HAP-1 (cell line): ENCODE measurements at regions not wholly inside any gene's neighbourhood (a gene's known extent, or its start where the extent isn't known, plus 50 kb on each side); places are given as distances from the start of the nearest gene placed in this dataset.

Source experiments
- DNase-seq, 2 experiments: peaks; one replicate each; pipeline ENCODE4 v3.0.0-alpha.2; 2016 to 2020; ENCODE audit warnings: low spot score in 2 of 2
- H3K27me3 ChIP-seq: fragments of 250-450 bp; sonication (Bioruptor Pico); 2 replicates; pipeline ENCODE4 v1.5.1; 2020; ENCODE audit warnings: low read depth, mild to moderate bottlenecking, moderate library complexity
- H3K36me3 ChIP-seq: fragments of 250-450 bp; sonication (Bioruptor Pico); replicated peaks from 2 replicates; pipeline ENCODE4 v1.5.1; 2020; ENCODE audit warnings: mild to moderate bottlenecking
- H3K4me1 ChIP-seq: fragments of 250-450 bp; sonication (Bioruptor Pico); 2 replicates; pipeline ENCODE4 v1.5.1; 2020; ENCODE audit warnings: mild to moderate bottlenecking
- H3K4me3 ChIP-seq: fragments of 250-450 bp; sonication (Bioruptor Pico); 2 replicates; pipeline ENCODE4 v1.5.1; 2020; ENCODE audit warnings: mild to moderate bottlenecking, moderate library complexity
- H3K9me3 ChIP-seq: fragments of 250-450 bp; sonication (Bioruptor Pico); 2 replicates; pipeline ENCODE4 v1.5.1; 2020; ENCODE audit warnings: mild to moderate bottlenecking, moderate library complexity
- in situ Hi-C: fragments of 300-500 bp; cut with MboI; formaldehyde crosslinking; loops from 3 replicates; pipeline ENCODE4 v1.14.3; 2020; ENCODE audit warnings: low sequenced_read_pairs, inconsistent platforms, mixed read lengths

DNA sequence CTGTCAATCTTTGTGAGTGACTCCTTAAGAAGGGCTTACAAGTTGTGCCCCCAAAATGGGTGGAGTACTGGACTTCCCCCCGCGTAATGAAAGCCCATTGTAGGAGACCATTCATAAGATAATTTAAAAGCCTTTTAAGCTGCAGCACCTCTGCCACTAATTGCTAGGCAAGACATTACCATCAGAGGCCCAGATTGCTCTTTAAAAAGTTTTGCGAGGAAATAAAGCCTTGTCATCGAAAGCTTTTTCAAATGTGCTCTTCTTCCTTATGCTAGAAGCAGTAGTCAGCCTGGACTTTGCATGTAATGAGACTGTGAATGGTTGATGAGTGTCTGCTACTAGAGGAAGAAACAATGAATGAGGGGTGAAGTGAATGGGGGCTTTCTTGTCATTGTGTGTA is 345.3 kb upstream of the CDH2 start:
- Histone ChIP-seq H3K27me3 (no peaks in the 10 kb centered on the region), H3K9me3 (no peaks in the 10 kb centered on the region), H3K4me1 (peaks cover 12% of the 10 kb centered on the region), H3K36me3 (no peaks in the 10 kb centered on the region), H3K4me3 (no peak overlapping the region)
- peak; percentile 70 to 86 for DNase-seq
- in situ Hi-C loops, result no loop called here

DNA sequence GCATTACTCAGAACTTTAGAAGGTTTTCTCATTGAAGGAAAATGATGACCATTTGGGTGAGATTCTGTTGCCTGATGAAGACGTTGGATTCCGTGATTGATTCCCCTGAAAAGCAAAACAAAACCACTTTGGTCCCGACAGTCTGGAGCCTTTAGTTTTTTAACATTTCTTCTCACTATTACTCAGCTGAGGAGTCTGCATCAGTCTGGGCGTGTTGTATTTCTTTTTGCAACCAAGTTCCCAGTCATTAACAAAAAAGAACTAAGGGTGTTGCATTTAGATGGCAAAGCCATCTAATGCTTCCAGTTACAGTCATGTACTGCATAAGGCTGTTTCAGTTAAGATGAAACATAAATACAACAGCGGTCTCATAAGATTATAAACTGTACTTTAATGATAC is 343.1 kb upstream of the CDH2 start:
- Histone ChIP-seq H3K4me3 (no peak overlapping the region), H3K9me3 (no peaks in the 10 kb centered on the region), H3K27me3 (no peaks in the 10 kb centered on the region), H3K4me1 (peaks cover 12% of the 10 kb centered on the region), H3K36me3 (no peaks in the 10 kb centered on the region)
- DNase-seq, result no peak
- in situ Hi-C loops, result no loop called here

GRCh38 chr18:28514699-28515098 is 337.8 kb upstream of the CDH2 start:
- DNase-seq, result no peak
- no peaks in the 10 kb centered on the region; the same call in 1 of the 2 replicates for H3K36me3 ChIP-seq
- no peaks in the 10 kb centered on the region for H3K27me3 ChIP-seq
- no peaks in the 10 kb centered on the region for H3K9me3 ChIP-seq
- no peak overlapping the region for H3K4me3 ChIP-seq
- no peaks in the 10 kb centered on the region for H3K4me1 ChIP-seq
- in situ Hi-C loops, result no loop called here

DNA sequence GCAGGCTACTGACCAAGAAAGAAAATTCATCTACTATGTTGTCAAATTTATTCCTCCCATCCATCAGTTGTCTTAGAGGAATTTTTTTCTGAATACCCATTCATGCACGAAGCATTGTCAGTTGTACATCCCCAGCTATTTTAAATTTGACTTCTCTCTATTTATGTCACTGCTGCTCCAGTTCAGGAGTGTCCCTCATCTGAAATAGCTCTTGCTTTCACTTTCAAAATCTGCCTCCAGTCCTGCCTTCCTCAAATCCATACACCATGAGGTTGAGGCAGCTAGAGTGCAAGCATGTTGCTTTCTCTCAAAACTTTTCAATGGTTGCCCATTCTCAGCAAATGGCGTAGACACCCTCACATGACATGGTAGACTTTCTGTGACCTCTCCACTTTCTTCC is 335.4 kb upstream of the CDH2 start:
- no peaks in the 10 kb centered on the region; the same call in 1 of the 2 replicates for H3K36me3 ChIP-seq
- H3K4me1 ChIP-seq, result no peaks in the 10 kb centered on the region
- no peak for DNase-seq
- no peak overlapping the region for H3K4me3 ChIP-seq
- no peaks in the 10 kb centered on the region for H3K9me3 ChIP-seq
- no peaks in the 10 kb centered on the region for H3K27me3 ChIP-seq
- in situ Hi-C loops, result no loop called here

DNA sequence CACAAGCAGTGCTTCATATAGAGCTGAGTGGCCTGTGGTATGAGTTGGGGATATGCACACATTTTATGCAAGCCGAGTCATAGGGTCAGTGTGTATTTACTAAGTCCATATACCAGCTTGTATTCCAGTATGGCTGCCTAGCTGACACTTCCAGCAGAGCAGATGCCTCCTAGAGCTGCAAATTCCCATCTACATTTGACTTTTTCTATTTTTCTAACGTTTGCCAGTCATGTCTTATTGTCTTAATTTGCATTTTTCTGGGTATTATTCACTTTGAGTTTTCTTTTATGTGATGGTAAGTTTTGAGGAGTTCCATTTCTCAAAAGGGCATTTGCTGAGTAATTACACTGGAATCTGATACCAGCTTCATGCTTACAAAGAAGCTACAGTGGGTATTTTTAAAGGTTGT is 334.5 kb upstream of the CDH2 start:
- no peak overlapping the region for H3K4me3 ChIP-seq
- in situ Hi-C loops, result no loop called here
- H3K9me3 ChIP-seq, result no peaks in the 10 kb centered on the region
- H3K36me3 ChIP-seq, result no peaks in the 10 kb centered on the region; the same call in 1 of the 2 replicates
- no peaks in the 10 kb centered on the region for H3K4me1 ChIP-seq
- DNase-seq, result no peak
- H3K27me3 ChIP-seq, result no peaks in the 10 kb centered on the region

- H3K36me3 ChIP-seq, result no peaks in the 10 kb centered on the region; the same call in 1 of the 2 replicates
- no peak overlapping the region for H3K4me3 ChIP-seq
- no peaks in the 10 kb centered on the region for H3K9me3 ChIP-seq
- DNase-seq, result no peak
- in situ Hi-C loops, result no loop called here
- H3K4me1 ChIP-seq, result no peaks in the 10 kb centered on the region
- H3K27me3 ChIP-seq, result no peaks in the 10 kb centered on the region
Observed at GRCh38 chr18:28510210-28510609, 333.3 kb upstream of the CDH2 start.

DNA sequence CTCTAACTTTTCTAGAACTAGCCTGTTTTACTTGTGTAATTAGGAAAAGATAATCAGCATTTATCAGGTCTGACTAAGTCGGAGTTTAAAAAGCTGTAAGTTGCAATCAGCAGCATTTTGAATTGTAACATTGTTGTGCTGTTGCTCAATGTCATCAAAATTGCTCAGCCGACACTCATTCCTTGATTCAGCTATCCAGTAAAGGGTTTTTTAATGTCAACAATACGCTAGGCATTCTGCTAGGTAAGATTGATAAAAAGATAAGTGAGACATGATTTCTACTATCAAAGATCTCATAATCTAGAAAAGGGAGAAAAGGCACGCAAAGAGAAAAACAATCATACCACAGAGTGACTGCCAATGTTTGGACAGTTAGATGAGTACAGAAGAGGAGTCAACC is 327.1 kb upstream of the CDH2 start:
- in situ Hi-C loops, result no loop called here

GRCh38 chr18:28494151-28494550 is 317.2 kb upstream of the CDH2 start:
- no peak for DNase-seq
- in situ Hi-C loops, result no loop called here
- no peaks in the 10 kb centered on the region for H3K27me3 ChIP-seq
- H3K4me1 ChIP-seq, result no peaks in the 10 kb centered on the region
- H3K36me3 ChIP-seq, result no peaks in the 10 kb centered on the region
- no peaks in the 10 kb centered on the region for H3K9me3 ChIP-seq
- H3K4me3 ChIP-seq, result no peak overlapping the region

More for the DNA sequence above, 327.1 kb upstream of the CDH2 start:
- Histone ChIP-seq H3K9me3 (no peaks in the 10 kb centered on the region), H3K27me3 (no peaks in the 10 kb centered on the region), H3K4me3 (no peak overlapping the region), H3K4me1 (no peaks in the 10 kb centered on the region; the same call in 1 of the 2 replicates), H3K36me3 (no peaks in the 10 kb centered on the region)
- no peak for DNase-seq

- H3K36me3 ChIP-seq, result no peaks in the 10 kb centered on the region
- H3K9me3 ChIP-seq, result no peaks in the 10 kb centered on the region
- no peaks in the 10 kb centered on the region for H3K4me1 ChIP-seq
- DNase-seq, result no peak
- no peaks in the 10 kb centered on the region for H3K27me3 ChIP-seq
- in situ Hi-C loops, result no loop called here
- H3K4me3 ChIP-seq, result no peak overlapping the region
Observed at GRCh38 chr18:28485918-28486317, 309.0 kb upstream of the CDH2 start.

GRCh38 chr18:28485210-28485801 is 308.4 kb upstream of the CDH2 start:
- no peaks in the 10 kb centered on the region for H3K4me1 ChIP-seq
- DNase-seq, result no peak
- no peaks in the 10 kb centered on the region for H3K27me3 ChIP-seq
- no peaks in the 10 kb centered on the region for H3K36me3 ChIP-seq
- in situ Hi-C loops, result no loop called here
- H3K9me3 ChIP-seq, result no peaks in the 10 kb centered on the region
- no peak overlapping the region for H3K4me3 ChIP-seq

DNA sequence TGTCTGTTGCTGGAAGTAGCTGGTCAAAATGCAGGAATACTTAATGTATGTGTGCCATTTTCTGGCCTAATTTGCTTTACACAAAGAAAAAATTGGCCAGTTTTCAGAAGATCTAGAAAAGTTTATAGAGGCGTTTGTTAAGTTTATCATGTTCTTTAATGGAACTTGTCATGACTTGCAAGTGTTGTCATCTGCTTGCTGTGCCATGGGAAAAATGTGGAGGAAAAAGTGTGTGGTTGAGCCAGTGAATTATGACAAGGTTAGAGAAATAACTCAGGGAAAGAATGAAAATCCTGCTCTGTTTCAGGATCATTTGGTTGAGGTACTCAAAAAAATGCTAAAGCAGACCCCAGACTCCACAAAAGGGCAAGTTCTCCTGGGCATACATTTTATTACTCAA is 301.6 kb upstream of the CDH2 start:
- H3K4me1 ChIP-seq, result no peaks in the 10 kb centered on the region
- in situ Hi-C loops, result no loop called here

DNA sequence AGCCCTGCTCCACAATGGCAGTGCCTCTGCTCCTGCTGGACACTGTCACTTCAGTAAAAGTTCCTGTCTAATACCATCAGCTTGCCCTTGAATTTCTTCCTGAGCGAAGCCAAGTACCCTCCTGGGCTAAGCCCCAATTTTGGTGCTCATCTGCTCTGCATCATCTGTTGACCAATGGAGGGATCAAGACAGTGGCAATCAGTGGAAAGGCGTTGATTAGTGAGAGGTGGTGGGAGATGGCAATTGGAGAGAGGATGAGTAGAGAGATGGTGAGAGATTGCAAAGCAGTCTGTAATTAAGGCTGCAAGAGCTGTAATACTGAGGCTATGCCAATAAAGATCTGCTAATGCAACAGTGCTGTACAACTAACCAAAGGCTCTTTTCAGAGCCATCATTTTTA is 299.4 kb upstream of the CDH2 start:
- in situ Hi-C loops, result no loop called here
- DNase-seq, result no peak
- no peaks in the 10 kb centered on the region for H3K36me3 ChIP-seq
- H3K9me3 ChIP-seq, result no peaks in the 10 kb centered on the region
- no peak overlapping the region for H3K4me3 ChIP-seq
- no peaks in the 10 kb centered on the region for H3K27me3 ChIP-seq
- H3K4me1 ChIP-seq, result no peaks in the 10 kb centered on the region

More for the DNA sequence above, 301.6 kb upstream of the CDH2 start:
- H3K9me3 ChIP-seq, result no peaks in the 10 kb centered on the region
- H3K4me3 ChIP-seq, result no peak overlapping the region
- H3K36me3 ChIP-seq, result no peaks in the 10 kb centered on the region
- no peak for DNase-seq
- H3K27me3 ChIP-seq, result no peaks in the 10 kb centered on the region

GRCh38 chr18:28469946-28470345 is 293.0 kb upstream of the CDH2 start:
- Histone ChIP-seq H3K36me3 (no peaks in the 10 kb centered on the region), H3K27me3 (no peaks in the 10 kb centered on the region), H3K4me1 (no peaks in the 10 kb centered on the region), H3K9me3 (no peaks in the 10 kb centered on the region), H3K4me3 (no peak overlapping the region)
- in situ Hi-C loops, result no loop called here
- DNase-seq, result no peak

DNA sequence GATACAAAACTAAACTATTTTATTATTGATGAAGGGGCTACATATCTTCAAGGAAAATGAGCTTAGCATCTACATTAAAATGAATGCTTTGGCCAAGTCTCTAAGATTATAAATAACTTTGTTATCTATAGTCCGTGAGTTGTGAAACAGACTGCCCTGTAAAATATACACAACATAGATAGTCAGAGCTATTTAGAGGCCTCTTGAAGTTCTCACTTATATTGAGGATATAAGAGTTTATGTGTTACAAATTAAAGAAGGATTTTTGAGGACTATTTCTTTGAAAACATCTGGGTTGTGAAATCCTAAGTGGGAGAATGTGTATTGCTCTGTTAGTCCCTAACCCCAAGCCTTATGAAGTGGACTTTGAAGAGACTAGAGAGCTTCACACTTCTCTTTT is 292.0 kb upstream of the CDH2 start:
- H3K4me1 ChIP-seq, result no peaks in the 10 kb centered on the region
- no peaks in the 10 kb centered on the region for H3K9me3 ChIP-seq
- no peaks in the 10 kb centered on the region for H3K27me3 ChIP-seq
- H3K36me3 ChIP-seq, result no peaks in the 10 kb centered on the region
- no peak for DNase-seq
- no peak overlapping the region for H3K4me3 ChIP-seq
- in situ Hi-C loops, result no loop called here

DNA sequence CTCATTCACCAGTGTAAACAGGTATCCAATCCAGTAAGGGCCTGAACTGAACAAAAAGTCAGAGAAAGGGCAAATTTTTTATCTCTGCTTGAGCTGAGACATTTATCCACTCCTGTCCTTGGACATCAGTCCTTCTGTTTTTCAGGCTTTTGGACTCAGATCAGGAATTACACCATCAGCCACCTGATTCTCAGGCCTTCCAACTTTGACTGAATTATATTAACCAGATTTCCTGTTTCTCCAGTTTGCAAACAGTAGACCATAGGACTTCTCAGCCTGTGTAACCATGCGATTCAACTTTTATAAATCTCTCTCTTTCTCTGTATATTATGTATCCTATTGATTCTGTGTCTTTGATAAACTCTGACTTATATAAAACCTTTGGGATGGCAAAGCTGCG is 289.3 kb upstream of the CDH2 start:
- Histone ChIP-seq H3K36me3 (no peaks in the 10 kb centered on the region), H3K4me3 (no peak overlapping the region), H3K4me1 (no peaks in the 10 kb centered on the region), H3K27me3 (no peaks in the 10 kb centered on the region), H3K9me3 (no peaks in the 10 kb centered on the region)
- DNase-seq, result no peak
- in situ Hi-C loops, result no loop called here
